OCI-LY3 (cell line): ENCODE measurements at regions not wholly inside any gene's neighbourhood (a gene's known extent, or its start where the extent isn't known, plus 50 kb on each side); places are given as distances from the start of the nearest gene placed in this dataset.

Source experiments
- EZH2phosphoT487 ChIP-seq: fragments of 200-600 bp; shearing (Covaris generic); IDR thresholded peaks from 2 replicates; pipeline ENCODE4 v1.6.1; 2018; ENCODE audit warnings: antibody characterized with exemption, mixed run types, low read depth
- TF ChIP-seq, protein P1 (sequence below): fragments of 200-600, 300-600 bp; sonication (generic); IDR thresholded peaks from 2 replicates; pipeline ENCODE4 v1.5.1; 2014; ENCODE audit warnings: antibody characterized with exemption, low read length, low read depth

GRCh38 chr4:152072906-152073305, 312.1 kb upstream of the GATB start:
- TF ChIP-seq, protein P1, sequence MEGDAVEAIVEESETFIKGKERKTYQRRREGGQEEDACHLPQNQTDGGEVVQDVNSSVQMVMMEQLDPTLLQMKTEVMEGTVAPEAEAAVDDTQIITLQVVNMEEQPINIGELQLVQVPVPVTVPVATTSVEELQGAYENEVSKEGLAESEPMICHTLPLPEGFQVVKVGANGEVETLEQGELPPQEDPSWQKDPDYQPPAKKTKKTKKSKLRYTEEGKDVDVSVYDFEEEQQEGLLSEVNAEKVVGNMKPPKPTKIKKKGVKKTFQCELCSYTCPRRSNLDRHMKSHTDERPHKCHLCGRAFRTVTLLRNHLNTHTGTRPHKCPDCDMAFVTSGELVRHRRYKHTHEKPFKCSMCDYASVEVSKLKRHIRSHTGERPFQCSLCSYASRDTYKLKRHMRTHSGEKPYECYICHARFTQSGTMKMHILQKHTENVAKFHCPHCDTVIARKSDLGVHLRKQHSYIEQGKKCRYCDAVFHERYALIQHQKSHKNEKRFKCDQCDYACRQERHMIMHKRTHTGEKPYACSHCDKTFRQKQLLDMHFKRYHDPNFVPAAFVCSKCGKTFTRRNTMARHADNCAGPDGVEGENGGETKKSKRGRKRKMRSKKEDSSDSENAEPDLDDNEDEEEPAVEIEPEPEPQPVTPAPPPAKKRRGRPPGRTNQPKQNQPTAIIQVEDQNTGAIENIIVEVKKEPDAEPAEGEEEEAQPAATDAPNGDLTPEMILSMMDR, result no peak
- no peak for TF ChIP-seq EZH2phosphoT487
